DLD1 (cell line): ENCODE measurements at regions not wholly inside any gene's neighbourhood (a gene's known extent, or its start where the extent isn't known, plus 50 kb on each side); places are given as distances from the start of the nearest gene placed in this dataset.

Experiments
- in situ Hi-C: cut with HindIII; loops from 2 replicates; pipeline ENCODE4 v1.10.0; 2017; ENCODE audit warnings: low sequenced_read_pairs

- in situ Hi-C loops = no loop called here
These were observed 456.0 kb upstream of the PKN2 start for GRCh38 chr1:88228114-88228513.

- in situ Hi-C loops = no loop called here
These were observed 453.9 kb upstream of the PKN2 start for GRCh38 chr1:88230126-88230525.

DNA sequence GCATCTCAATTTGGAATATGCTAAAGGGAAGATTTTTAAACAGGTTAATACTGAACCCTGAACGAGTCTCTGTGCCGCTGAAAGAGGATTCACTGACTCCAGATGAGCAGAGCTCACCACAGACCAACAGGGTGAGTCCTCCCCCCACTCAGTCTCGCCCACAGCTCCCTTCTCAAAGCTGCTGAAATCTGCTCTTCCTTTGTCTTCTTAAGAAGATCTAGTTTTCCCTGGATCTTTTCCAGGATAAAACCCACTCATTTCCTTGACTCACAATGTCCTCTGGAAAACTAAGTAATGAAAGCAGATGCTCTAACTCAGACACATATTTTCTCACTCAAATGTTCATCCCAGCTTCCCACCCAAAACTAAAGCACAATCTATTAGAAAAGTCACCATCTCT, 447.0 kb upstream of the PKN2 start:
- in situ Hi-C loops = no loop called here

DNA sequence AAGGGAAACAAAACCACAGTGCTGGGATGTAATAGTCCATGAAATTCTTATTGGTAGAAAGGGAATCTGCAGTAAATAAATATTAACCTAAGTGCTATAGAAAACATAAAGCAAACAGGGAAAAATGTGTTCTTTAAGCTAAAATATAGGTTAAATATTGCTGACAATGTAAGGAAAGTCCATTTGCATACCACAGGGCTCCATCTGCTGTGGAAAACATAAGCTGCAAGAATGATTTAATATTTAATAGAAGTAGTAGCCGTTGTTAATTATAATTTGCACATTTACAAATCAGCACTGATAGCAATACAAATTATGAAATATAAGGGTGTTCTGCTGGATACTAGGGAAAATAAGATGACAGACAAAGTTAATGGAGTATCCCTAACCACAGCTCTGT, 444.9 kb upstream of the PKN2 start:
- in situ Hi-C loops = no loop called here

DNA sequence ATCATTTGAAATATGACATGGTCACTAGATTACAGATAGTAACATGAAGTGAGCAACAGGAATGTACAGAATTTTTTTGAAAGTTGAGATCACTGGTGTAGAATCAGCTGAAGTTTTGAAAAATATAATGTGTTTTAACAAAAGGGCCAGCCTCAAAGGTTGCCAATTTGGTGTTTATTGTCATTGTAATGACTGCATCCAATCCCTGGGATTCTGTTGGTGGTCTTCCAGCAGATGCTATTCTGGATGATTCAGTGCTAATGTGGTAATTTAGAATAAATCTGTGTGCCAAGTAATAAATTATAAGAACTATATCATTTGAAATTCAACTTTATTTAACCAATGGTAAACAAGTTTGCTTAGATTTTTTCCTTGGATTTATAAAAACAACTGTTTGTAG, 436.4 kb upstream of the PKN2 start:
- in situ Hi-C loops = no loop called here

- in situ Hi-C loops = no loop called here
These were observed 433.2 kb upstream of the PKN2 start for GRCh38 chr1:88250915-88251314.

- in situ Hi-C loops = no loop called here
These were observed 431.3 kb upstream of the PKN2 start for GRCh38 chr1:88252745-88253144.

- in situ Hi-C loops = no loop called here
These were observed 418.5 kb upstream of the PKN2 start for GRCh38 chr1:88265606-88266005.

GRCh38 chr1:88266051-88266450, 418.0 kb upstream of the PKN2 start:
- in situ Hi-C loops = no loop called here

DNA sequence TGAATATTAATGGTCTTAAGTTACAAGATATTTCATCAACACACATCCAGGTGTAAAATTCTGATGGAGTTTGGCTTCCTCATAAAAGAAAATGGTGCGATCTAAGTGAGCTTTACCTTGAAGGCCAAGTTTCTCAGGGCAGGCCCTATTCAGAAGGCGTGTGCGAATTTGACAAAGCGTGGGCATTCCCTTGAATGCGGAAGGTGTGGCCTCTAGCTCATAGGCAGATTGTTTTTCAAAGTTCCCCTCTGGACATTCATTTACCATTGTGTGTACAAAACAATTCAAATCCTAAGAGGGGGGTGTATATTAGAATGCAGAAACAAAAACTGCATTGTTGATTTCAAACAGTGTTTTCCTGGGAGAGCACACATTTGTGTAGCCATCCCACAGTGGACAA, 411.9 kb upstream of the PKN2 start:
- in situ Hi-C loops = no loop called here

DNA sequence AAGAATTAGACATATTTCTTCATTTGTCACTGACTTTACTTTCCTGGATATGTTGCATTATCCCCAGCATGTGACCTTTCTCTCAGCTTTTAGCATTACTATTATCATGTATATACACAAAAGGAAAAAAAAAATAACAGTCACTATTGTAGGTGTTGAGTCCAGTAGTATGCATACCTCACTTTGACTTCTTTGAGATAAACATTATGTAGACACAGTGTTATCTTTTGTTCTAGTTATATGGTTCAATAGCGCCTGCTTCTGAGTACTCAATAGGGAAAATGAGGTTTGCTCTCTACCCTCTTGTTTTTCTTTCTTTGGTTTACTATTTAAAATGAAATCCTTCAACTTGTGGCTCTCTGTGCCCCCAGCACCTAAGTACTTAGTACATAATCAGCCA, 409.6 kb upstream of the PKN2 start:
- in situ Hi-C loops = no loop called here

- in situ Hi-C loops = no loop called here
These were observed 408.7 kb upstream of the PKN2 start for GRCh38 chr1:88275259-88275862.

GRCh38 chr1:88276163-88276562, 407.9 kb upstream of the PKN2 start:
- in situ Hi-C loops = no loop called here

DNA sequence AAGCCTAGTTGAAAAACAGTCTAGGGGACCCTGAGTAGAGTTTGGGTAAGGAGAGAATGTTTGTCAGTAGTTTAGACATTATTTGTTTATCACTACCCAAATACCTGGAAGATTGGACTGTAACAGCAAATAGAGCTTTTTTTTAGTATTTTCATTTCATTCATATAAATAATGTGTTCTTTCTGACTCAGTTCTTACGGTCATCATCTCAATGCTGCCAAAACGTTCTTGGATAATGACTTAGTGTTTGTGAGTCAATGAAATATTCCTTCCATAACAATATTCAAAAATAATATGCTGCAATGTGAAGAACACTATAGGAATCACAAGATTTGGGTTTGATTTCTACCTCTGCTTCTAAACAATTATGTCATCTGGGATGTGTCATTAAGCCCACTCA, 400.0 kb upstream of the PKN2 start:
- in situ Hi-C loops = no loop called here

- in situ Hi-C loops = no loop called here
These were observed 399.3 kb upstream of the PKN2 start for GRCh38 chr1:88284666-88285366.

DNA sequence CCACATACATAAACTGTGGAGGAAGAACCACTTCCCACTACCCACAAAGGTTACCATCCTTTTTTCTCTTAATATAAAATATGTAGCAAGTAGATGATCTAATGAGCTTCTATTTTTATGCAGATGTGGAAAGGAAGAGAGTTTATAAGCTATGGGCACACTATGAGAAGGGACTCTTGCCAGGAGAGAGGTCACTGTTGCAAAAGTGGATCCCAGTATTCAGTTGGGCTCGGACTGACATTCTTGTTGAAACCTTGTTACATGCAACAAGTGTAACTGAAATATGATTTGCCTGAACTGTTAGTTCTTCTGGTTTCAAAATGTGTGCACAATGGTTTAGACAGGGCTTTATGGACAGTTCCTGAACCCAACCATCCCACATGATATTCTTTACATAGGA, 397.4 kb upstream of the PKN2 start:
- in situ Hi-C loops = no loop called here

DNA sequence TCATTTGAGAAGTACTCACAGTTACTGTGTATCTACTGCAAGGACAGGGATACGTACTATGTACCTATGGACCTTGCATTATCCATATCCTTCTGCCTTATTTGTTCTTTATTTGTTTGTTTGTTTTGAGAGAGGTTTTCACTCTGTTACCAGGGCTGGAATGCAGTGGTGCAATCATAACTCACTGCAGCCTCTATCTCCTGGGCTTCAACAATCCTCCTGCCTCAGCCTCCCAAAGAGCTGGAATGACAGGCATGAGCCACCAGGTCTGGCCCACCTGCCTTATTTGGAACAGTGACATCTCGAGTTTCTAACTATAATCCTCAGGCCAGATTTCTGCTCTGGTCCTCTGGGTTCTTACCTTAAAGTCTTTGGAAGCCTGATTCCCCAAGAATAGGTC, 395.5 kb upstream of the PKN2 start:
- in situ Hi-C loops = no loop called here

GRCh38 chr1:88289401-88290102, 394.5 kb upstream of the PKN2 start:
- in situ Hi-C loops = no loop called here

DNA sequence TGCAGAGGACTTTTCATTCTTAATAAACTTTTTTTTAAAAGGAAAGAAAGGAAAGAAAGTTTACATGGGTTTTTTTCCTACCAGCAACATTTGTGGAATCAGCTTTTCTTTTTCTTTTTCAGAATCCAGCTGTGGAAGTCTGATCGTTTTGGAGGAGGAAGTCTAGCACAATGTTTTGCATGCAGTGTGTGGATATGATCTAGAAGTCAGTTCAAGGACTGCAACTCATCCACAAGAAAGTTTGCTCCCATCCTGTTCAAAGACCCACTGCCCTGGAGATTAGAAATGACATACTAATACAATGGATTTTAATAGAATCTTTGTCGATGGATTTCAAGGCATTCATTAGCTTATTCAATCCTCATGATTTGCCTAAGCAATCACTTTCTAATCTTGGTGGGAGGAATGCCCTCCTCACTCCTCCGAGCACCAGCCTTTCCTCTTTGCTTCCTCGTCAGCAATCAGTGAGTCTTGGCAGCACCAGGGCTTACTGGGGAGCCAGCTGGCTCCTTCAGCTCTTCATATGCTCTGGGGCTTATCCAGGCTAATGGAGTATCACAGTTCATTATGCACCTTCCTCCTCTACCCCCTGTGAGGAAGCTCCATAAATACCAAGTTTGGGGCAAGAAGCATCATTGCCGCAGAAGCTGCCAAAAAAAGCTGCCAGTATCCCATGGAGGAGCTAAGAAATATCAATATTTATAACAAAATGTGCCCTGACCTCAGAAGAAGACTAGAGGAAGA, 392.3 kb upstream of the PKN2 start:
- in situ Hi-C loops = no loop called here

GRCh38 chr1:88293691-88294190, 390.3 kb upstream of the PKN2 start:
- in situ Hi-C loops = no loop called here

- in situ Hi-C loops = no loop called here
These were observed 387.8 kb upstream of the PKN2 start for GRCh38 chr1:88296227-88296626.
